ENCODE measurements at regions not wholly inside any gene's neighbourhood (a gene's known extent, or its start where the extent isn't known, plus 50 kb on each side); places are given as distances from the start of the nearest gene placed in this dataset.

- no peak for DNase-seq (ENCODE audit: low spot score)
- in situ Hi-C loops (cut with MboI; ENCODE audit: low pct_unique_long_range_greater_than_20kb, low sequenced_read_pairs, unreplicated experiment) = no loop called here
- no peak for TF ChIP-seq CTCF (IDR thresholded peaks at IDR 0.05; ENCODE audit: extremely low read depth, insufficient read depth, missing control alignments)
Observed at GRCh38 chr2:48250943-48251342, 63.5 kb upstream of the FOXN2 start.

DNA sequence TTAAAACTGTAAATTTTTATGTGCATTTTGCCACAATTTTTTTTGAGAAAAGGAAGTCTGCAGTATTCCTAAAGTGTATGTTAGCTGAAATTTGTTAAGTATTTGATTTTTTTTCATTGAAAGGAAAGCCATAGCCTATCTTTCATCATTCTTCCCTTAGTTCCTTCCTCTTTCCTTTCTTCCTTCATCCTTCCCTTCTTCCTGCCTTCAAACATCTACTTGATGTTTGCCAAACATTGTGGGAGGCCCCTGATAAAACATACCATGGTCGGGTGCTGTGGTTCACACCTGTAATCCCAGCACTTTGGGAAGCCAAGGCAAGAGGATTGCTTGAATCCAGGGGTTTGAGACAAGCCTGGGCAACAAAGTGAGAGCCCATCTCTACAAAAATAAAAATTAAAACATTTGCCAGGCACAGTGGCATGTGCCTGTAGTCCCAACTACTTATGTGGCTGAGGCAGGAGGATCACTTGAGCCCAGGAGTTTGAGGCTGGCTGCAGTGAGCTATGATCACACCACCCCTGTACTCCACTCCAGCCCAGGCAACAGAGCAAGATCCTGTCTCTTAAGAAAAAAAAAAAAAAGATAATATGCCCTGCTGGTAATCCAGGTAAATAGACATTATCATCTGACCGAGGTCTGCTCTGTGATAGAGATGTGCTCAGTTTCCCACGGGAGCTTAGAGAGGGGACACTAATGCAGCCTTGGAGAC lies 62.9 kb upstream of the FOXN2 start:
- no peak for DNase-seq (ENCODE audit: low spot score)
- TF ChIP-seq CTCF (IDR thresholded peaks at IDR 0.05; ENCODE audit: extremely low read depth, insufficient read depth, missing control alignments) = no peak
- in situ Hi-C loops (cut with MboI; ENCODE audit: low pct_unique_long_range_greater_than_20kb, low sequenced_read_pairs, unreplicated experiment) = no loop called here

DNA sequence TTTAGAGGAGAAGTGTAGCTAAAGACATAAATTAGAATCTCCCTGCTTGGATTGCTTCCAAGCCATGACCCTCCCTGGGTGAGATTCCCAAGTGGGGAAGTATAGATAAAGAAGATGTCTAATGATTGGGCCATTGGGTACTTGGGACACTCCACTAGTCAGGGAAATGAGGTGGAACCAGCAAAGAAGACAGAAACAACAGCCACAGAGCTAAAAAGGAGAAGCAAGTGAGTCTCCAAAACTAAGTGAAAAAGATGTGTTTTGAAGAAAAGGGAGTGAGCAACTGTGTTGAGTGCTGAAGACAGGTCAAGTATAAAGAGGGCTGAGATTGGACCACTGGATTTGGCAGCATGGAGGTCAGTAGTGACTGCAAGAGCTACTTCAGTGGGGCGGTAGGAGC lies 61.2 kb upstream of the FOXN2 start:
- in situ Hi-C loops (cut with MboI; ENCODE audit: low pct_unique_long_range_greater_than_20kb, low sequenced_read_pairs, unreplicated experiment) = no loop called here

GRCh38 chr2:48254839-48255238 lies 59.6 kb upstream of the FOXN2 start:
- no peak for DNase-seq (ENCODE audit: low spot score)
- in situ Hi-C loops (cut with MboI; ENCODE audit: low pct_unique_long_range_greater_than_20kb, low sequenced_read_pairs, unreplicated experiment) = no loop called here
- TF ChIP-seq CTCF (IDR thresholded peaks at IDR 0.05; ENCODE audit: extremely low read depth, insufficient read depth, missing control alignments) = no peak

More for the DNA sequence above, 61.2 kb upstream of the FOXN2 start:
- no peak for DNase-seq (ENCODE audit: low spot score)
- no peak for TF ChIP-seq CTCF (IDR thresholded peaks at IDR 0.05; ENCODE audit: extremely low read depth, insufficient read depth, missing control alignments)

DNA sequence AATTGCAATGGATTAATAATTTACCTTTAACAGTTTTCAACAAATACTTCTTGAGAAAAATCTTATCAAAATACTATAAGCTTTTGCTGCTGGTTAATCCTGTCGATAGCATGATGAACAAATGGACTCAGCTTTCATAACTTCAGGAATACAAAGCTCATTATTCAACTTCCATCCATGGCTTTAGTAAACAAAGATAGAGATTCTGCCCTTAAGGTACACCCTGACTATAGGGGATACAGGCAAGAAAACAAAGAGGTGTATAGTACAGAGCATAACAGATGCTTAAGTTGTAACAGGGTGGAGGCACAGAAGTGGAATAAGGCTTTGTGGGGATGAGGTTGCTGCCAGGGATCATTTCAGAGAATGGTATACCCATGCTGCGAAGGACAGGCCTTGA lies 57.0 kb upstream of the FOXN2 start:
- DNase-seq (ENCODE audit: low spot score) = no peak
- no peak for TF ChIP-seq CTCF (IDR thresholded peaks at IDR 0.05; ENCODE audit: extremely low read depth, insufficient read depth, missing control alignments)
- in situ Hi-C loops (cut with MboI; ENCODE audit: low pct_unique_long_range_greater_than_20kb, low sequenced_read_pairs, unreplicated experiment) = no loop called here

DNA sequence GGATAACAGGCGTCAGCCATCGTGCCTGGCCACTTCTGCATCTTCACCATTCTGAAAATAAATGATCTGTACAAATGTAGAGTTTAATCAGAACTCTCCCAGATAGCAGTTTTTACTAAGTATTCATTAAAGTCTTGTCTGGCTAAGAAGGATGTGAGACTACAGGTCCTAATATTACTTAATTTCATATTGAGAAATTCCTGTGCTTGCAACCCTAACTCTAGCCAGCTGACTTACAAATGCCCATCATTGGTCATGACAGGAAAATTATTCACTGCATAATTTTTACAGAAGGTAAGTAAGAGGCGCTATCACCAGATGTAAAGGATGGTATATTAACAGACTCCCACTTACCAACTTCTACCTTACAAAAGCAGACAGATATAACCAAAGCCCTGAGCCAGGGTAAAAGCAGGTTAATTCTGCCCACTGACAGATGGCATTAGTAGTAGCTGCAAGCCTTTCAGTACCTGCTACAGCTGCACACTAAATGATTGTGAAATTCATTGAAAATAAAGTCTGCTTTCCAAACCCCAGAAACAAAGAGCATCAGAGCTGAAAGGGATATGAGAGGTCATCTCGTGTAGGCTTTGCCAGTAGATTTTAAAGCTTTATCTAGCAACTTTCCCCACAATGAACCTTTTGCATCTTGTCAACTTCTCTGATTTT lies 55.9 kb upstream of the FOXN2 start:
- DNase-seq (ENCODE audit: low spot score) = no peak
- no peak for TF ChIP-seq CTCF (IDR thresholded peaks at IDR 0.05; ENCODE audit: extremely low read depth, insufficient read depth, missing control alignments)
- in situ Hi-C loops (cut with MboI; ENCODE audit: low pct_unique_long_range_greater_than_20kb, low sequenced_read_pairs, unreplicated experiment) = no loop called here
